HEK293 (cell line): ENCODE measurements at regions not wholly inside any gene's neighbourhood (a gene's known extent, or its start where the extent isn't known, plus 50 kb on each side); places are given as distances from the start of the nearest gene placed in this dataset.

Experiments used
- CTCF ChIA-PET: fragments of 350-600 bp; formaldehyde crosslinking; extraction: SDS; loops from one replicate; lab custom pipeline; 2021; ENCODE audit warnings: antibody characterized with exemption; lab: Yijun Ruan, JAX
- POLR2A ChIA-PET: fragments of 300-600 bp; formaldehyde crosslinking; extraction: SDS; loops from one replicate; lab custom pipeline; 2020; ENCODE audit warnings: antibody characterized with exemption, inconsistent platforms; lab: Yijun Ruan, JAX
- H3K27ac ChIP-seq: fragments of 200-500 bp; sonication (Bioruptor generic); 2 replicates; pipeline ENCODE4 v1.5.1; 2014; ENCODE audit warnings: low read depth, low read length, control low read depth, inconsistent platforms; ENCODE audit errors: extremely low read depth
- H3K36me3 ChIP-seq, 2 experiments: fragments of 200-500 bp in 1 of 2; sonication (Bioruptor generic) in 1 of 2; 1 replicate in 1 of 2; 2 replicates in 1 of 2; pipeline ENCODE4 v1.5.1; 2014 to 2017; ENCODE audit warnings: inconsistent platforms in 2 of 2, low read length in 2 of 2; ENCODE audit not compliant: control insufficient read depth in 2 of 2, insufficient read depth in 1 of 2
- H3K4me1 ChIP-seq: fragments of 200-500 bp; sonication (Bioruptor generic); 2 replicates; pipeline ENCODE4 v1.5.1; 2014; ENCODE audit warnings: mild to moderate bottlenecking, low read length, inconsistent platforms; ENCODE audit not compliant: control insufficient read depth, insufficient read depth
- H3K4me3 ChIP-seq: 2 replicates; pipeline ENCODE4 v1.5.1; 2011; ENCODE audit warnings: low read depth, mild to moderate bottlenecking, control low read depth, low read length, moderate library complexity
- H3K9me3 ChIP-seq: fragments of 200-500 bp; sonication (Bioruptor generic); 2 replicates; pipeline ENCODE4 v1.5.1; 2014; ENCODE audit warnings: low read depth, low read length, inconsistent platforms; ENCODE audit not compliant: control insufficient read depth, insufficient read depth
- HOXD13 ChIP-seq: sonication (generic); formaldehyde crosslinking; IDR thresholded peaks from 2 replicates; pipeline ENCODE4 v1.8.0; 2022; ENCODE audit warnings: missing genetic modification reagents, borderline replicate concordance
- OVOL3 ChIP-seq: fragments of 450-650 bp; formaldehyde crosslinking; IDR thresholded peaks from 2 replicates; pipeline ENCODE4 v1.5.1; 2016; ENCODE audit warnings: missing biosample characterization, missing genetic modification characterization
- REPIN1 ChIP-seq: fragments of 450-650 bp; formaldehyde crosslinking; IDR thresholded peaks from 2 replicates; pipeline ENCODE4 v1.5.1; 2017; ENCODE audit warnings: missing biosample characterization, missing genetic modification characterization, low read depth
- ZBTB48 ChIP-seq: fragments of 450-650 bp; formaldehyde crosslinking; IDR thresholded peaks from 2 replicates; pipeline ENCODE4 v1.5.1; 2016; ENCODE audit warnings: missing biosample characterization, missing genetic modification characterization
- ZBTB6 ChIP-seq: fragments of 450-650 bp; formaldehyde crosslinking; IDR thresholded peaks from 2 replicates; pipeline ENCODE4 v1.5.1; 2017; ENCODE audit warnings: missing biosample characterization, missing genetic modification characterization
- ZFP3 ChIP-seq: fragments of 450-650 bp; formaldehyde crosslinking; IDR thresholded peaks from 2 replicates; pipeline ENCODE4 v1.5.1; 2016; ENCODE audit warnings: low read depth, missing biosample characterization, missing genetic modification characterization
- ZFP41 ChIP-seq: fragments of 450-650 bp; formaldehyde crosslinking; IDR thresholded peaks from 2 replicates; pipeline ENCODE4 v1.5.1; 2016; ENCODE audit warnings: missing biosample characterization, missing genetic modification characterization, borderline replicate concordance
- ZIC2 ChIP-seq: fragments of 450-650 bp; formaldehyde crosslinking; IDR thresholded peaks from 2 replicates; pipeline ENCODE4 v1.5.1; 2016; ENCODE audit warnings: missing biosample characterization, missing genetic modification characterization
- ZNF112 ChIP-seq: fragments of 450-650 bp; formaldehyde crosslinking; IDR thresholded peaks from 2 replicates; pipeline ENCODE4 v1.5.0; 2017; ENCODE audit warnings: missing biosample characterization, missing genetic modification characterization
- ZNF133 ChIP-seq: fragments of 450-650 bp; formaldehyde crosslinking; IDR thresholded peaks from 2 replicates; pipeline ENCODE4 v1.5.1; 2016; ENCODE audit warnings: missing biosample characterization, missing genetic modification characterization
- ZNF146 ChIP-seq: fragments of 450-650 bp; formaldehyde crosslinking; IDR thresholded peaks from 2 replicates; pipeline ENCODE4 v1.5.1; 2016; ENCODE audit warnings: missing biosample characterization, missing genetic modification characterization
- ZNF155 ChIP-seq: fragments of 450-650 bp; formaldehyde crosslinking; IDR thresholded peaks from 2 replicates; pipeline ENCODE4 v1.5.1; 2016; ENCODE audit warnings: missing biosample characterization, missing genetic modification characterization
- ZNF16 ChIP-seq: fragments of 450-650 bp; formaldehyde crosslinking; IDR thresholded peaks from 2 replicates; pipeline ENCODE4 v1.5.1; 2016; ENCODE audit warnings: low read depth, missing biosample characterization, missing genetic modification characterization
- ZNF239 ChIP-seq: fragments of 450-650 bp; formaldehyde crosslinking; IDR thresholded peaks from 2 replicates; pipeline ENCODE4 v1.5.1; 2016; ENCODE audit warnings: missing biosample characterization, missing genetic modification characterization
- ZNF274 ChIP-seq, 2 experiments: fragments of 200-500 bp in 1 of 2; fragments of 450-650 bp in 1 of 2; sonication (Bioruptor generic) in 1 of 2; formaldehyde crosslinking in 1 of 2; IDR thresholded peaks; 2 replicates each; pipeline versions ENCODE4 v1.5.1 to v1.6.1; 2014 to 2016; ENCODE audit warnings: borderline replicate concordance in 1 of 2, inconsistent platforms in 1 of 2, low read length in 1 of 2, missing biosample characterization in 1 of 2, missing genetic modification characterization in 1 of 2
- ZNF555 ChIP-seq: fragments of 450-650 bp; formaldehyde crosslinking; conservative IDR thresholded peaks from 2 replicates; pipeline ENCODE4 v1.5.1; 2017; ENCODE audit warnings: missing biosample characterization, mild to moderate bottlenecking, missing genetic modification characterization, inconsistent platforms
- ZNF585B ChIP-seq: fragments of 450-650 bp; formaldehyde crosslinking; IDR thresholded peaks from 2 replicates; pipeline ENCODE4 v1.5.1; 2016; ENCODE audit warnings: missing biosample characterization, missing genetic modification characterization
- ZNF660 ChIP-seq: fragments of 450-650 bp; IDR thresholded peaks from 2 replicates; pipeline ENCODE4 v1.5.1; 2018; ENCODE audit warnings: missing biosample characterization, mild to moderate bottlenecking, missing genetic modification characterization
- ZNF664 ChIP-seq: fragments of 450-650 bp; formaldehyde crosslinking; IDR thresholded peaks from 2 replicates; pipeline ENCODE4 v1.5.1; 2016; ENCODE audit warnings: missing biosample characterization, missing genetic modification characterization
- ZNF768 ChIP-seq: fragments of 450-650 bp; formaldehyde crosslinking; IDR thresholded peaks from 2 replicates; pipeline ENCODE4 v1.5.1; 2018; ENCODE audit warnings: missing biosample characterization, mild to moderate bottlenecking, missing genetic modification characterization
- ZNF837 ChIP-seq: fragments of 450-650 bp; formaldehyde crosslinking; IDR thresholded peaks from 2 replicates; pipeline ENCODE4 v1.5.1; 2016; ENCODE audit warnings: missing biosample characterization, missing genetic modification characterization
- TF ChIP-seq, protein P1 (sequence below): fragments of 450-650 bp; formaldehyde crosslinking; conservative IDR thresholded peaks from 2 replicates; pipeline ENCODE4 v1.5.1; 2016; ENCODE audit warnings: low read depth, missing biosample characterization, missing genetic modification characterization
- TF ChIP-seq, protein P2 (sequence below): fragments of 450-650 bp; formaldehyde crosslinking; IDR thresholded peaks from 2 replicates; pipeline ENCODE4 v1.5.1; 2016; ENCODE audit warnings: missing biosample characterization, missing genetic modification characterization
- TF ChIP-seq, protein P3 (sequence below): fragments of 450-650 bp; formaldehyde crosslinking; IDR thresholded peaks from 2 replicates; pipeline ENCODE4 v1.5.1; 2016; ENCODE audit warnings: missing biosample characterization, missing genetic modification characterization

- TF ChIP-seq, protein P1, sequence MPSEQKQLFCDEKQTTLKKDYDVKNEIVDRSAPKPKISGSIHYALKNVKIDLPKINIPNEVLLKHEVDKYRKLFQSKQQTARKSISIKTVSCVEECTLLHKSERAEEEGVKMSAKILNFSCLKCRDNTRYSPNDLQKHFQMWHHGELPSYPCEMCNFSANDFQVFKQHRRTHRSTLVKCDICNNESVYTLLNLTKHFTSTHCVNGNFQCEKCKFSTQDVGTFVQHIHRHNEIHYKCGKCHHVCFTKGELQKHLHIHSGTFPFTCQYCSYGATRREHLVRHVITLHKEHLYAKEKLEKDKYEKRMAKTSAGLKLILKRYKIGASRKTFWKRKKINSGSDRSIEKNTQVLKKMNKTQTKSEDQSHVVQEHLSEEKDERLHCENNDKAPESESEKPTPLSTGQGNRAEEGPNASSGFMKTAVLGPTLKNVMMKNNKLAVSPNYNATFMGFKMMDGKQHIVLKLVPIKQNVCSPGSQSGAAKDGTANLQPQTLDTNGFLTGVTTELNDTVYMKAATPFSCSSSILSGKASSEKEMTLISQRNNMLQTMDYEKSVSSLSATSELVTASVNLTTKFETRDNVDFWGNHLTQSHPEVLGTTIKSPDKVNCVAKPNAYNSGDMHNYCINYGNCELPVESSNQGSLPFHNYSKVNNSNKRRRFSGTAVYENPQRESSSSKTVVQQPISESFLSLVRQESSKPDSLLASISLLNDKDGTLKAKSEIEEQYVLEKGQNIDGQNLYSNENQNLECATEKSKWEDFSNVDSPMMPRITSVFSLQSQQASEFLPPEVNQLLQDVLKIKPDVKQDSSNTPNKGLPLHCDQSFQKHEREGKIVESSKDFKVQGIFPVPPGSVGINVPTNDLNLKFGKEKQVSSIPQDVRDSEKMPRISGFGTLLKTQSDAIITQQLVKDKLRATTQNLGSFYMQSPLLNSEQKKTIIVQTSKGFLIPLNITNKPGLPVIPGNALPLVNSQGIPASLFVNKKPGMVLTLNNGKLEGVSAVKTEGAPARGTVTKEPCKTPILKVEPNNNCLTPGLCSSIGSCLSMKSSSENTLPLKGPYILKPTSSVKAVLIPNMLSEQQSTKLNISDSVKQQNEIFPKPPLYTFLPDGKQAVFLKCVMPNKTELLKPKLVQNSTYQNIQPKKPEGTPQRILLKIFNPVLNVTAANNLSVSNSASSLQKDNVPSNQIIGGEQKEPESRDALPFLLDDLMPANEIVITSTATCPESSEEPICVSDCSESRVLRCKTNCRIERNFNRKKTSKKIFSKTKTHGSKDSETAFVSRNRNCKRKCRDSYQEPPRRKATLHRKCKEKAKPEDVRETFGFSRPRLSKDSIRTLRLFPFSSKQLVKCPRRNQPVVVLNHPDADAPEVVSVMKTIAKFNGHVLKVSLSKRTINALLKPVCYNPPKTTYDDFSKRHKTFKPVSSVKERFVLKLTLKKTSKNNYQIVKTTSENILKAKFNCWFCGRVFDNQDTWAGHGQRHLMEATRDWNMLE (tag by site-specific recombination), result no peak
- TF ChIP-seq ZNF664 (tag by site-specific recombination), result no peak
- no peak for TF ChIP-seq ZNF112 (tag by site-specific recombination)
- TF ChIP-seq ZNF837, result no peak
- no peak for TF ChIP-seq ZFP41
- TF ChIP-seq ZNF155, result no peak
- TF ChIP-seq ZNF768 (tag by site-specific recombination), result no peak
- TF ChIP-seq ZNF146 (tag by site-specific recombination), result no peak
- TF ChIP-seq ZNF660, result no peak
- TF ChIP-seq REPIN1 (tag by site-specific recombination), result no peak
- TF ChIP-seq ZBTB48 (tag by site-specific recombination), result no peak
- TF ChIP-seq ZNF239 (tag by site-specific recombination), result no peak
These were observed 238.4 kb upstream of the MKI67 start (continued) for GRCh38 chr10:128364631-128365030.

- H3K9me3 ChIP-seq, result no peaks in the 10 kb centered on the region
- CTCF ChIA-PET, result interaction anchor here (0.7 kb wide), 1 partner anchor 161 kb away, joined by 3 read pairs; no protein-coding TSS in a partner anchor
- H3K36me3 ChIP-seq, result no peaks in the 10 kb centered on the region
- no peak overlapping the region for H3K27ac ChIP-seq
- H3K4me3 ChIP-seq, result no peak overlapping the region
- TF ChIP-seq ZNF768 (tag by site-specific recombination), result no peak
- POLR2A ChIA-PET, result no interaction called here
- no peaks in the 10 kb centered on the region for H3K4me1 ChIP-seq
These were observed 239.0 kb upstream of the MKI67 start for GRCh38 chr10:128365156-128365725.

DNA sequence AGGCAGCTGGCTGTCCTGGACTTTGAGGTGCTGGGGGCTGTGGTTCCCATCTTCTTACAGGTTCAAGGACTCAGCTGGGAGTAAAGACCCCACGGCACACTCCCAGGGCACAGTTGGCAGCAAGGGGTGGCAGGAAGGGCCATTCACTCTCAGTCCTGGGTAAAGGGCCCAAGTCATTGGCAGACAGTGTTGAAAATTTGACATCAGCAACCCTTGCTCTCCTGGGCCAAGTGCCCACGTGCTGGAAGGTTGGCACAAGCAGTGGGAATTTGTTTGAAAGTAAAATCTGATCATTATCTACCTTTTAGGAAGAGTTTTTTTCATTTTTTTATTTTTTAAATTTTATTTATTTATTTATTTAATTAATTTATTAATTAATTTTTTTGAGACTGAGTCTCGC lies 241.6 kb upstream of the MKI67 start:
- Histone ChIP-seq H3K4me3 (no peak overlapping the region), H3K9me3 (no peaks in the 10 kb centered on the region), H3K27ac (no peak overlapping the region), H3K36me3 (no peaks in the 10 kb centered on the region), H3K4me1 (no peaks in the 10 kb centered on the region)
- ChIA-PET POLR2A (no interaction called here), CTCF (interaction anchor here (0.6 kb wide), 1 partner anchor 1033 kb away, joined by 3 read pairs; no protein-coding TSS in a partner anchor)
- TF ChIP-seq ZNF555 (tag by site-specific recombination) (no peak), ZNF16 (tag by site-specific recombination) (no peak), ZNF133 (tag by site-specific recombination) (no peak), HOXD13 (CRISPR knock-in tag) (no peak), ZNF585B (tag by site-specific recombination) (no peak), ZFP3 (no peak), ZBTB6 (tag by site-specific recombination) (no peak), ZNF274 (IDR thresholded peaks at IDR 0.05; ENCODE audit: low read length) (no peak), ZNF274 (tag by site-specific recombination; IDR thresholded peaks at IDR 0.05; ENCODE audit: borderline replicate concordance) (no peak), ZIC2 (tag by site-specific recombination) (no peak), OVOL3 (no peak)
- TF ChIP-seq, protein P2, sequence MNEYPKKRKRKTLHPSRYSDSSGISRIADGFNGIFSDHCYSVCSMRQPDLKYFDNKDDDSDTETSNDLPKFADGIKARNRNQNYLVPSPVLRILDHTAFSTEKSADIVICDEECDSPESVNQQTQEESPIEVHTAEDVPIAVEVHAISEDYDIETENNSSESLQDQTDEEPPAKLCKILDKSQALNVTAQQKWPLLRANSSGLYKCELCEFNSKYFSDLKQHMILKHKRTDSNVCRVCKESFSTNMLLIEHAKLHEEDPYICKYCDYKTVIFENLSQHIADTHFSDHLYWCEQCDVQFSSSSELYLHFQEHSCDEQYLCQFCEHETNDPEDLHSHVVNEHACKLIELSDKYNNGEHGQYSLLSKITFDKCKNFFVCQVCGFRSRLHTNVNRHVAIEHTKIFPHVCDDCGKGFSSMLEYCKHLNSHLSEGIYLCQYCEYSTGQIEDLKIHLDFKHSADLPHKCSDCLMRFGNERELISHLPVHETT, result no peak
- TF ChIP-seq, protein P3, sequence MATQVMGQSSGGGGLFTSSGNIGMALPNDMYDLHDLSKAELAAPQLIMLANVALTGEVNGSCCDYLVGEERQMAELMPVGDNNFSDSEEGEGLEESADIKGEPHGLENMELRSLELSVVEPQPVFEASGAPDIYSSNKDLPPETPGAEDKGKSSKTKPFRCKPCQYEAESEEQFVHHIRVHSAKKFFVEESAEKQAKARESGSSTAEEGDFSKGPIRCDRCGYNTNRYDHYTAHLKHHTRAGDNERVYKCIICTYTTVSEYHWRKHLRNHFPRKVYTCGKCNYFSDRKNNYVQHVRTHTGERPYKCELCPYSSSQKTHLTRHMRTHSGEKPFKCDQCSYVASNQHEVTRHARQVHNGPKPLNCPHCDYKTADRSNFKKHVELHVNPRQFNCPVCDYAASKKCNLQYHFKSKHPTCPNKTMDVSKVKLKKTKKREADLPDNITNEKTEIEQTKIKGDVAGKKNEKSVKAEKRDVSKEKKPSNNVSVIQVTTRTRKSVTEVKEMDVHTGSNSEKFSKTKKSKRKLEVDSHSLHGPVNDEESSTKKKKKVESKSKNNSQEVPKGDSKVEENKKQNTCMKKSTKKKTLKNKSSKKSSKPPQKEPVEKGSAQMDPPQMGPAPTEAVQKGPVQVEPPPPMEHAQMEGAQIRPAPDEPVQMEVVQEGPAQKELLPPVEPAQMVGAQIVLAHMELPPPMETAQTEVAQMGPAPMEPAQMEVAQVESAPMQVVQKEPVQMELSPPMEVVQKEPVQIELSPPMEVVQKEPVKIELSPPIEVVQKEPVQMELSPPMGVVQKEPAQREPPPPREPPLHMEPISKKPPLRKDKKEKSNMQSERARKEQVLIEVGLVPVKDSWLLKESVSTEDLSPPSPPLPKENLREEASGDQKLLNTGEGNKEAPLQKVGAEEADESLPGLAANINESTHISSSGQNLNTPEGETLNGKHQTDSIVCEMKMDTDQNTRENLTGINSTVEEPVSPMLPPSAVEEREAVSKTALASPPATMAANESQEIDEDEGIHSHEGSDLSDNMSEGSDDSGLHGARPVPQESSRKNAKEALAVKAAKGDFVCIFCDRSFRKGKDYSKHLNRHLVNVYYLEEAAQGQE (tag by site-specific recombination), result no peak
